ENCODE measurements at regions not wholly inside any gene's neighbourhood (a gene's known extent, or its start where the extent isn't known, plus 50 kb on each side); places are given as distances from the start of the nearest gene placed in this dataset.

DNA sequence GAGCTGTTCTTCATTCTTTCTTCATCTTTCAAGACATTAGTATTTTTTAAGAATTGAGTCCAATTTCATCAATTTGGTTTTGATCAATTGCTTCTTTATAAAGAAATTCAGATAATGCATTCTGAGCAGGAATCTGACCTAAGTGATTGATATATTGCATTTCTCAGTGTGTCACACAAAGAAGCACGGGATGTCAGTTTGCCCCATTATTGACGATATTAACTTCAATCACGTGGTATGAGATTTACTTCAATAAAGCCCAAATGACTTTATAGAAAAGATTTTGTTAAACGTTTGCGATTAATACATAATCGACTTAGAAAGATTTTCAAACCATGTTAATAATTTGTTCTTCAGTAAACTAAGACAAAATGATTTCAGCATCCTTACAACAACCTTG lies 1254.2 kb downstream of the FSCB start:
- DNase-seq: no peak

DNA sequence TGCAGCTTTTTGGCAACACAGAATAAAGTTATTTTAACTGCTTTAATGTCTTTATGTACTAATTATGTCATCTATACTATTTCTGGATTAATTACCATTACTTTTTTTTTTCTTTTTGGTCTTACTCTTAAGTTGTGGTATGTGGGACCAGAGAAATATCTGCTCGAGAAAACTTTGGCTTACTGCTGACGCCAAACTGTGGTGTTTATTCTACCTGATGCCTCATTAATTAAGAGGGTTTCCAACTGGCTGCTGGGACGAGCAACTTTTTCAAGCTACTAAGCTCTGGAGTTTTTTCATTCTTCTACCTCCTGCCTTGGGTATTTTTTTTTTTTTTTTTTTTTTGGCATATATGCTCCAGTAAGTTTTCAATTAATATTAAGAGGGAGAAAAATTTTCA lies 1257.5 kb downstream of the FSCB start:
- no peak for DNase-seq

DNA sequence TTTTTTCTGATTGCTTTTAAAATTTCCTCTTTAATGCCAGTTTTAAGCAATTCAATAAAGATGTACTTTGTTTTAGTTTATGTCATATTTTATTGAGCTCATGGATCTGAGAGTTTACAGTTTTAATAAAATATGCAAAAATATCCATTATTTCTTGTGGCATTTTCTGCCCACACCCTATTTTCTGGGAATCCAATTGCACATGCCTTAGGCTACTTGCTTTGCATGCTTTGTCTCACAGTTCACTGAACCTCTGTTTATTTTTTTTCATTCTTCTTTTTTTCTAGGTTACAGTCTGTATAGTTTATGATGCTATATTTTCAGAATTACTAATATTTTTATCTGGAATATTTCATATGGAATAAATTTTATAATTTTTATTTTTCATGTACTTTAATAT lies 1258.0 kb downstream of the FSCB start:
- no peak for DNase-seq

DNA sequence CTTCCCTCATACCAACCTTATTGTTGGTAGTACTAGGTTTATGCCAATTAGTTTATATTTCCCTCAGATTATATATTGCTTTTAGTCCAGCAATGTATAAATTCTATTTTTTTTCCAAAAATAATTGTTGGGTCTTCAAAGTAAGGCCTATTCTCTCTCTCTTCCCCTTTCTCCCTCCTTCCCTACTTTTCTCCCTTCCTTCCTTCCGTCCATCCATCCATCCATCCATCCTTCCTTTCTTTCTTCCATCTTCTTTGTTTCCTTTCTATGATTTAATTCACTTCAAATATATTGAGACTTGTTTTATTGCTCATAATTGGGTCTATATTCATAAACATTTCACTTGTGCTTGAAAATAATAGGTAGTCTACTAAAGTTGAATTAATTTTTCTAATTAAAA lies 1259.2 kb downstream of the FSCB start:
- no peak for DNase-seq

DNA sequence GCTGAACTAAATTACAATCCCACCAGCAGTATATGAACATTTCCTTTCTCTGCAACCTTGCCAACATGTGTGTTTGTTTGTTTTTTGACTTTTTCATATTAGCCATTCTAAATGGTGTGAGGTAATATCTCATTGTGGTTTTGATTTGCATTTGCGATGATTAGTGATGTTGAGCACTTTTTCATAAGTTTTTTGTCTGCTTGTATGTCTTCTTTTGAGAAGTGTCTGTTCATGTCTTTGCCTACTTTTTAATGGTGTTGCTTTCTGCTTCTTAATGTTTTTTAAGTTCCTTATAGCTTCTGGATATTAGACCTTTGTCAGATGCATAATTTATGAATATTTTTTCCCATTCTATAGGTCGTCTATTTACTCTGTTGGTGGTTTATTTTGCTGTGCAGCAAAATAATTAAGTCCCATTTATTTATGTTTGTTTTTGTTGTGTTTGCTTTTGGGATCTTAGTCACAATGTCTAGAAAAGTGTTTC lies 1262.9 kb downstream of the FSCB start:
- DNase-seq: no peak

DNA sequence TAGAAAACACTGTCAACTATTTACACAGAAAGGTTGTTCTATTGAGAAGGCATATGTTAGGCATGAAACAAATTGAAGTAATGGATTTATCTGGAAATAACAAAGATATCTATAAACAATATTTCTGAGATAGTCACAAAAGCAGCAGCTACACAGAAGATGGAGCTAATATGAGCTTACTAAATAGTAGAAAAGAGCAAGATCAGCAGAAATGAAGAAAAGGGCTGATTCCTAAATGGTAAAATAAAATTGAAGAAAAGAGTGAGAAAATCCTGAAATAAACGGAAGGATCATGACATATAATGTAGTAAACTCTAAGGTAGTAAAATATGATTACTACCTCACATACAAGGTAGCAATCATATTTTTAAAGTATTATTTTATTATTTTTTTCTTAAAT lies 1263.9 kb downstream of the FSCB start:
- DNase-seq: no peak

DNA sequence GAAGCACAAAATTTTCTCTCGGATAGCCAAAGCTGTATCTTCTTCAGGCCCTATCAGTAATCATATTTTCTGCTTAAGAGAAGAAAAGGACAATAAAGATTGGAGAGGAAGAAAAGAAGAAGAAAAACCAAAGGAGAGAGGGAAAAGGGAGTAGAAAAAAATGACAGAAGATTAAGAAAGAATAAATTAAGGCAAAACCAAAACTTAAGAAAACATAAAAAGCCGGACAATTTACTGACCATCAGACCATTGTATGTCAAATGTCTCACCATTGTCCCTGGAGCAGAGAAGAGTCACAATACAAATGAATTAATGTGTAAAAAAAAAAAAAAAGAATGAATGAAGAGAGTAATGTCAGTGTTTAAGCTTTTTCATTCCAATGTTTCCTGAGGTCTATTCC lies 1274.8 kb downstream of the FSCB start:
- DNase-seq: no peak

DNA sequence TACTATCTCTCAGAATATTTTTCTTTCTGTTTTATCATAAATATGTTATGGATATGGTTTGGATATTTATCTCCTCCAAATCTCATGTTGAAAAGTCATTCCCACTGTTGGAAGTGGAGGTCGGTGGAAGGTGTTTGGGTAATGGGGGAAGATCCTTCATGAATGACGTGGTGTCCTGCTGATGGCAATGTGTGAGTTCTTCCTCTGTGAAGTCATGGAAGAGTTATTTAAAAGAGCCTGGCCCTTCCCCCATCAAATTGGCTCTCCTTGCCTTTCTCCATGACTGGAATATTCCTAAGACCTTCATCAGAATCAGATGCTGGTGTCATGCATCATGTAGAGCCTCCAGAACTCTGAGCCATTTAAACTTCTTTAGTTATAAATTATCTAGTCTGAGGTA lies 1291.6 kb downstream of the FSCB start:
- no peak for DNase-seq

DNA sequence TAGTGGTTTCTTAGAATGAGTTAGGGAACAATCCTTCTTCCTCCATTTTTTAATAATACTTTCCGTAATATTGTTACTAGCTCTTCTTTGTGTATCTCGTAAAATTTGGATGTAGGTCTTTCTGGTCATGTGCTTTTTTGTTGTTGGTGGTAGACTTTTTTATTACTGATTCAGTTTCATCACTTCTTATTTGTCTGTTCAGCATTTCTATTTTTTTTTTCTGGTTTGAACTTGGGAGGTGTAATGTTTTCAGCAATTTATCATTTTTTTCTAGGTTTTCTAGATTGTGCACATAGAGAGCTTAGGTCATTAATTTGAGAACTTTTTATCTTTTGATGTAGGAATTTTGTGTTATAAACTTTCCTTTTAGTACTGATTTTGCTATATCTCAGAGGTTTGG lies 1299.9 kb downstream of the FSCB start:
- no peak for DNase-seq

DNA sequence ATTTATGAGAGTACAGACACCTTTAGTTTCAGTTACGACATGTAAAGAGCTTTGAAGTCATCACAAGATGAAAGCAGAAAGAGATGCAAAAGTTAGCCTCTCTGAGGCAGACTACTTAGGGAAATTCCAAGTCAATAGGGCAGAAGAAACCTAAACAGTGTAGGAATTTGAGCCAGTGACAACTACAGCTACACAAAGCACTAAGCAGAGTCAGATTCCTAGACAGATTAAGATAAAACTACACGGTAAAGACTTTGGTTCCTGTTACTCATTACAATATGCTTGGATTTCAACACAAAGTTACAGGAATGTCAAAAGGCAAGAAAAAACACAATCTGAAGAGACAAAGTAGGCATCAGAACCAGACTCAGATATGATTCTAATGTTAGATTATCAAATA lies 1302.3 kb downstream of the FSCB start:
- DNase-seq: no peak

DNA sequence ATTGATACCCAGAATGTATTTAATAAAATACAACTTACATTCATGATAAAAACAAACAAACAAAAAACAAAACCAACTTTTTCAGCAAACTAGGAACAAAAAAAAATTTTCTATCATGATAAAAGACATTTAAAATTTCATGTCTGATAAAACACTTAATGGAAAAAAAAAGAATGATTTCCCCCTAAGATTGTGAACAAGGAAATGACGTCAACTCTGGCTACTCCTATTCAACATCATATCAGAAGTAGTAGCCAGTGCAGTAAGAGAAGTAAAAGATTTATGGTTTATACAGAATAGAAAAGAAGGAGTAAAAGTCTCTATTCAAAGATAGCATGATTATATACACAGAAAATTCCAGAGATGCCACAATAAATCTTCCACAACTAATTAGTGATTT lies 1306.6 kb downstream of the FSCB start:
- DNase-seq: no peak

DNA sequence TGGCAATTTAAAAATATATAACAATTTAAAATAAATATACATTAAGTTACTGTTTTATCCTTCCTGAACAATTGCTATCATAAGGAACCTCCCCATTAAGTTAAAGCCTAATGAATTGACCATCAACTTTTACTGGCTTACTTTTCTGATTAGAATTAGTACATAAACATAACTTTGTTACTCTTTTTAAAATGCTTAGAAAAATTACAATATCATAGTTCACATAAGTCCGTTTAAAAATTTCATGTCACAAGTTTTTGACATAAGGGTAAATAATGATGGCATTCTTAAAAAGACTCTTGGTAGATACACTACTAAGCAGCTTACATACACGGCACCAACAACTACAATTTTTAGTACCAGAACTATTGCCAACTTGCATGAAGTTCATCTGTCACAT lies 1308.6 kb downstream of the FSCB start:
- DNase-seq: no peak

DNA sequence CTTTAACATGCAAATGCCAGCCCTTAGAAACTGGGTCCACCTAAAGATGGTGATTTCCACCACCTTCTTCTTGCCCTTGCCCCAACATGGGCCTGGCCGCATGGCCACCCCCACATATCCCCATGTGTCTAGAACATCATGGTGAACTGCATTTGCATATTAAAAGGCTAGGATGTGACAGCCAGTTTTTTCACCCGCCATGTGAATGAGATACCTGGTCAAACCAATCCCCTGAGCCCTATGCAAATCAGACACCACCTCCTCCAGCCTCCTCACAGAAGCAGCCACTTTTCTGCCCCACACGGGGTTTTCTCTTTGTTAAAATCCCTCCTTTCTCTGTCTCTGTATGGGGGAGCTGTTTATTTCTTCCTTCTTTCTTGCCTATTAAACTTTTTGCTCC lies 1322.5 kb downstream of the FSCB start:
- DNase-seq: no peak

DNA sequence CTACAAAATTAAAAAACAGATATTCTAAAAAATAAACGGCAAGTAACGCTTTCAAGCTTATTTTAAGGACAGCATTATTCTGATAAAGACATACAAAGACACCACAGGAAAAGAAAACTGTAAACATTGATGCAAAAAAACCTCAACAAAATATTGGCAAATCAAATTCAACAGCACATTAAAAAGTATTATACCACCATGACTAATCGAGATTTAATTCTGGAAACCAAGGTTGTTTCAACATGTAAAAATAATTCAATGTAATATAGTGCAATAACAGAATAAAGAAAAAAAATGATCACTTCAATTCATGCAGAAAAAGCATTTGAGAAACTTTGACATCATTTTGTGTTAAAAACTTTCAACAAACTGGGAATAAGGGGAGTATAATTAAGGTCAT lies 1323.2 kb downstream of the FSCB start:
- no peak for DNase-seq

DNA sequence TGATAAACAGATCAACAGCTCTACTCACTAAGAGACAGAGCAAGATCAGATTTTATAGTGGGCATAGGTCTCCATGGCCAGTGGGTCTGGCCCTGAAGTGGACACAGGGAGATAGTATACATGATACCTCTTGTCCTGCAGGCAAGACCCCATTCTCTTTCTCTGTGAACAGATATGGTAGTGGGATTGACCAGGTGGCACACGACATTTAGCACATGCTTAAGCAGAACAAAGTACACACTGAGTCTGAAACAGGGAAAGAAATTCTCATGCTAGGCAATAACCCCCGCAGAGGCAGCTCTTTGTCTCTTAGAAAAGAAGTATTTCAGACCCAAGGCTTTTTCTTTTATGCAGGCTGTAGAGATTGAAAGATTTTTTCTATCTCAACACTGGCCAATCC lies 1331.2 kb downstream of the FSCB start:
- DNase-seq: no peak

DNA sequence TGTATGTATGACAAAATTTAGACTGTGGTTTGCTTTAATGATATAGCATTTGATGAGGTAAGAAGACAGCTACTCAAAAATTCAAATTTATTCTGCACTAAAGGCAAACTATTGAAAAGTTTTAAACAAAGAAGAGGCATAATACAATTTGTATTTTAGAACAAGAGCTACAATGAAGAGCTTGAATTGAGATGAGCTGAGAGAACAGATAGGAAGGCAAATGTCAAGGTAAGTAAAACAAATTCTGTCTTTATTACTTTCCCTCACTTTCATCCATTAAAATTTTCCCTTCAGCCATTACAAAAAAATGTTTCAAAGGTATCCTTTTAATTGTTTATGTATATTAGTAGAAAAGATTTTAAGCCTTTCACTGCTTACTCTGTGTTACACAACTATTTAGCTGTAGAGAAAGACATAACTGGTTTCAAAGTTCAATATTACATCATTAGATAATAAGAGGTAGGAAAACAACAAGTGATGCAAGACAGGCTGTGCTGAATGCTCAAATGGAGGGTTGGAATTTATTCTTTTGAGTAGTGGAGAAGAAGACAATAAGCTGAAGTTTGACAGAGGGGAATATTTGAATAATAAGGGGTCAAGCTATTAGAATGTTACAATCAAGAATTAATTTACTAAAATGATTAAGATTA lies 1334.1 kb downstream of the FSCB start:
- no peak for DNase-seq

DNA sequence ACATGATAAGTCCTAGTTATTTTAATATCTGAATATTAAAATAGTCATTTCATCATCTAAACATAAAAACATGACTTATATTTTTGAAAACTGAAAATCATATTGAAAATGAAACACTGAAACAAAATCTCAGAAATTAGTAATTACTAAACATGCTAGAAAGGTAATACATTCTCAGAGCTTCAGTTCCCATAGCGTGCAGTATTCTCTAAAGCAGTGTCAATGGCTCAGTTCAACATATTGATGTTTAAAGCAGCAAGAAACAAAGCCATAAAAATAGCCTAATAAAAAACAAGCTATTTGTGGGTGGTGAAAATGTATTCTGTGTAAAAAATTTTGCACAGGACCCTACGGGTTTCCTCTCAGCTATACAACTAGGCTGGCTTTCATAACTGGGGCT lies 1337.4 kb downstream of the FSCB start:
- DNase-seq: no peak

DNA sequence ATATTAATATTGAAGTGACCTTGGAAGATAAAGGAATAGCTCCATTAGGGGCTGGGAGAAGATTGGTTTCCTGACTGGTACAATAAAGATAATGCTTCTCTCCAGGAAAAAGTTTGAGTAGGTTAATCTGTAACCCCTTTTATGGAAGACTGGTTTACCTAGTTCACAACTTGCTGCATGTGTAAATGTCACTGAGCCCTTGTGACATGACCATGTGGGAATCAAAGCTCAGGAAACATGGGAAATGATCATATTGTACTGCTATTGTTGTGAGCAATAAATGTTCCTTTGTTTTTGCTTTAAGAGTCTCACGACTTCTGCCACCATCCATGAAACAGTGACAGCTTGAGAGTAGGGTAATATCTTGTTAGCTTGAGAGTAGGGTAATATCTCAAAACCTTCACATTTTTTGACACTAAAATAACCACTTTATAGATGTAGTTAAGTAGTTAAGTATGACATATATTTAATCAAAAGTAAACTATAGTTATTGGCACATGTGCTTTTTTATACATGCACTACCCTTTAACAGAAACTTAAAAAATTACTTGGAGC lies 1338.6 kb downstream of the FSCB start:
- DNase-seq: no peak

DNA sequence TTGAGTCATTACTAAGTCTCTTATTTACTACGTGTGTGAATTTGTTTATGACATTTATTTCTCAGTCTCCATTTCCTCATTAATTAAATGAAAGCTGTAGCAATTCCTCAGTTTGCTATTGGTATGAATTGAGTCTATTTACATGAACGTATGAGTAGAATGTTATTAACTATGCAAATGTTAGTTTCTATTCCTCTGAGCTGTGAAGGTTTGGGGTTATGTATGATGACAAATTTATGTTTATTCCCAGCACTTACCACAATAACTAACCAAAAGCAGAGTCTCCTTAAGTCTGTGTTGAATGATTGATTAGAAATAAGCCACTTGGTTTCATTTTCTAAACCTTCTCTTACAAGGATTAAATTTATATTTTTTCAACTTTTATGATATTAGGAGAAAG lies 1340.9 kb downstream of the FSCB start:
- no peak for DNase-seq

DNA sequence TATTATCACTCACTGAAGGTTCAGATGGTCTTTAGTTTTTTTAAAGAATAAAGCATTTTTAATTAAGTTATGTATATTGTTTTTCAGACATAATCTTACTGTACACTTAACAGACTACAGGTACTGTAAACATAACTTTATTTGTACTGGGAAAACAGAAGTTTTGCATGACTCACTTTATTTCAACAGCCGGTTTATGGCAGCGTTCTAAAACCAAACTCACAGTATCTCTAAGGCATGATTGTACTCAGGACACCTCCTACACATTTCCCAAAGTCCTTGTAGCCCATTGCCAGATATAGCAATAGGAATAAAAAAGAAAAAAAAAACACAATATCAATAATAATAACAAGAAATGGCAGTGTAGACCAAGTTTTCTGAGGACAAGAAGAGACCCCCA lies 1341.4 kb downstream of the FSCB start:
- no peak for DNase-seq

DNA sequence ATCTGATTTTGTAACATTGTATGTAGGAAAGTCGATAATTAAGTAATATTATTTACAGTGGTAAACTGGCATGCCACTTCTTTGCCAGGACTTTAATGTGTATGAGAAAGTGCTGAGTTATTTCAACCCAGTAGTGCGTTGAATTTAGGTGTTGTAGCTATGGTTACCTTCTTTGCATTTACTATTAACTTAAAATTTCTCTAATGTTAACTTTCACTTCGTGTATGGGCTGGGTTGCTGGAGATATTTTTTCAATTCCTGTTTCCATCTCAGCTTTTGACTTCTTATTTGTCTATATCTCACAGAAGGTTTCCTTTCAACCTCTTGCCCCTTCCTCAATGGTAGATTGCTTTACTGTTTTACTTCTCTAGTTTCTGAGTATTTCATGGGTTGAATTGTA lies 1345.6 kb downstream of the FSCB start:
- no peak for DNase-seq

DNA sequence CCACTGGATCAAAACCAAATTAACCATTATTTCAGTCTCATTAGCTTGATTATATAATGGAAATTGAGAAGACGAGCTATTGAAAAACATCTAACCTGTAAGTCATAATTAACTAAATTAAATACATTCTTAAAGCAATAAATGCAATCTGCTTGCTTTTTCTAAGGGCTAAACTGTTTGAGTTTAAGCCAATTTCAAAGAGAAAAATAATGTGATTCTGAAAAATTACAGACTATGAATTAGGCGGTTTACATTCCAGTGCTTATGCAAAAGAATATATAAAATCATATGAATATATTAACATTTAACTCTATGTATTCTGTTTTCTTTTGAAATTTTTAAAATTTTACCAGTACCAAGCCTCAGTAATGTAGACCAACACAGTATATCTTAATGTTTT lies 1349.4 kb downstream of the FSCB start:
- no peak for DNase-seq

DNA sequence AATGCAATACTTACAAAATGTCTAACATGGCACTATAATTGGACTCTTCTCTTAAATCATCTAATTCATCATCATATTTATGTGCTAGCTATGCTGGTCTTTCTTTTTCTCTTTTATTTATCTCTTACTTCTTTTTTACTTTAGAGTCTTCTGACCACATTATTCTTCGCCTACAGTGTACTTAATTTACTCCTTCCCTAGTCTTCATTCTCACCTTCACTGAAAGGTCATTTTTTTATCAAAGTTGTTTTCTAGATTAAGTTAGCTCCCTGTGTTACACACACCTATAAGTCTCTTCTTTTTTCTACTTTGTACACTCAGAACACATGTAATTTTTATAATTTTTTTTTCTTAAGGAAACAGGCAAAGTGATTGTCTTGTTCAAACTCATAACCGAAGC lies 1351.2 kb downstream of the FSCB start:
- no peak for DNase-seq

DNA sequence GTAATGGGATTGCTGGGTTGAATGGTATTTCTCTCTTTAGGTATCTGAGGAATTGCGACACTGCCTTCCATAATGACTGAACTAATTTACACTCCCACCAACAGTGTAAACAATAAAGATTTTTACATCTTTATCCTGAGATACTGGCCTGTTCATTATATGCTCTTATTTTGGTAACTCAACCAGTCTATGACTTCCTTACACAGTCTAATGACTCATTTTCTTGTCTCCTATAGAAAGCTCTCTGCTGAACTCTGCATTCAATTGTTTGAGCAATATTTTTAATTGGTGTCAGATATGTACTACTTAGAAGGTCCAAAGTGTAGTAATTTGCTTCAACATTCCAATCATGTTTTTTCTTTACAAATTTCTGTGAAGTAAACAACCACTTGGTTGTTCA lies 1351.8 kb downstream of the FSCB start:
- no peak for DNase-seq

DNA sequence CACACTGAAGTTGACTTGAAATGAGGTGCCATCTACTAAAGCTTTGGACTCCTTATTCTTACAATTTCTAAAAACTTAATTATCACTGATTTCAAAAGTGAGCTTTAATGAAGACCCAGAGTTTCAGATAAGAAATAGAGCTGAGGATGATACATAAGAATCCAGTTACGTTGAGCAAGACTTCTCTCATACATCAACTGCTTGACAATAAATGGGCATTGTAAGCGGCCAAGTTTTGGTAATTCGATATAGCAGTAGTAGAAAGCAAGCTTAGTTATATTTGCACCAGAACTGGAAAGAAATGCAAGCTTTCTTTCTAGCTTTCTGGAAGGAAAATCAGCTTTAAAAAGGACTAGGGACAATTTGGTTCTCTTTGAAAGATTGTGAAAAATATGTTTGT lies 1359.6 kb downstream of the FSCB start:
- no peak for DNase-seq

All from islet precursor cell (in vitro differentiated cells).